Type B pancreatic cell (in vitro differentiated cells): ENCODE measurements at regions not wholly inside any gene's neighbourhood (a gene's known extent, or its start where the extent isn't known, plus 50 kb on each side); places are given as distances from the start of the nearest gene placed in this dataset.
A peak's percentile ranks its signal among the peaks of the same experiment; 100 is the strongest.

Experiments
- DNase-seq: peaks from one replicate; pipeline ENCODE4 v3.0.0; 2021; ENCODE audit warnings: mixed read lengths; ENCODE audit not compliant: unreplicated experiment; ENCODE audit errors: extremely low spot score
- H3K27ac Mint-ChIP-seq: 2 replicates; pipeline ENCODE4 v1.8.0; 2021; ENCODE audit warnings: mild to moderate bottlenecking, mixed read lengths
- H3K27me3 Mint-ChIP-seq: 2 replicates; pipeline ENCODE4 v1.8.0; 2021; ENCODE audit warnings: mixed read lengths
- H3K36me3 Mint-ChIP-seq: 2 replicates; pipeline ENCODE4 v1.8.0; 2021; ENCODE audit warnings: mixed read lengths
- H3K4me1 Mint-ChIP-seq: one replicate; pipeline ENCODE4 v1.8.0; 2021; ENCODE audit warnings: mixed read lengths; ENCODE audit not compliant: unreplicated experiment
- H3K4me3 Mint-ChIP-seq: 2 replicates; pipeline ENCODE4 v1.8.0; 2021; ENCODE audit warnings: mild to moderate bottlenecking, mixed read lengths
- H3K9me3 Mint-ChIP-seq: 2 replicates; pipeline ENCODE4 v1.8.0; 2021; ENCODE audit warnings: mixed read lengths
- CTCF ChIP-seq: fragments of 200-600 bp; sonication (generic); conservative IDR thresholded peaks from 2 replicates; pipeline ENCODE4 v1.5.0; 2021; ENCODE audit warnings: antibody characterized with exemption, mild to moderate bottlenecking

- no peak for DNase-seq
- Mint-ChIP-seq H3K36me3 (no peaks in the 10 kb centered on the region), H3K27me3 (peaks cover 7% of the 10 kb centered on the region), H3K4me1 (no peaks in the 10 kb centered on the region), H3K4me3 (no peak overlapping the region), H3K27ac (no peak overlapping the region), H3K9me3 (no peaks in the 10 kb centered on the region)
- TF ChIP-seq CTCF, result no peak
Observed at GRCh38 chr7:156494960-156495359, 145.6 kb upstream of the RNF32 start.

DNA sequence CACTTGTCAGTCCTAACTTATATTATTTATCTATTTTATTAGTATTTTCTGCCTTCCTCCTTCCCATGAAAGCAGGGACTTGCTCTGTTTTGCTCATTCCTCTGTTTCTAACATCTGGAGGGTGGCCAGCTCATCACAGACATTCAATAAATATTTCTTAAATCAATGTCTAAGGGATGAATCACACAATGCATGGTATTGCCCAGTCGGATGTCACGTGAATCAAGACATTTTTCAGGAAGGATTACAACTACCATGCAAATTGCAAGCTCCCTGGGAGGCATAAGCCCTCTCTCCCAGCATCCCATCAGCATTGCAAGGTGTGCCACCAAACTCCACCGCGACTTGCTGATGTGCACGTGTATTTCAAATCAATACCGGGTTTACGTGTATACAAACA, 146.6 kb upstream of the RNF32 start:
- no peak for TF ChIP-seq CTCF
- H3K27me3 Mint-ChIP-seq, result peaks cover 7% of the 10 kb centered on the region
- no peaks in the 10 kb centered on the region for H3K9me3 Mint-ChIP-seq
- H3K4me3 Mint-ChIP-seq, result no peak overlapping the region
- DNase-seq, result peak; percentile 39
- H3K36me3 Mint-ChIP-seq, result no peaks in the 10 kb centered on the region
- H3K27ac Mint-ChIP-seq, result no peak overlapping the region
- no peaks in the 10 kb centered on the region for H3K4me1 Mint-ChIP-seq

- Mint-ChIP-seq H3K36me3 (no peaks in the 10 kb centered on the region), H3K27ac (no peak overlapping the region), H3K4me1 (no peaks in the 10 kb centered on the region), H3K4me3 (no peak overlapping the region), H3K9me3 (no peaks in the 10 kb centered on the region), H3K27me3 (peaks cover 7% of the 10 kb centered on the region)
- no peak for DNase-seq
- TF ChIP-seq CTCF, result no peak
Observed at GRCh38 chr7:156492170-156492569, 148.4 kb upstream of the RNF32 start.

DNA sequence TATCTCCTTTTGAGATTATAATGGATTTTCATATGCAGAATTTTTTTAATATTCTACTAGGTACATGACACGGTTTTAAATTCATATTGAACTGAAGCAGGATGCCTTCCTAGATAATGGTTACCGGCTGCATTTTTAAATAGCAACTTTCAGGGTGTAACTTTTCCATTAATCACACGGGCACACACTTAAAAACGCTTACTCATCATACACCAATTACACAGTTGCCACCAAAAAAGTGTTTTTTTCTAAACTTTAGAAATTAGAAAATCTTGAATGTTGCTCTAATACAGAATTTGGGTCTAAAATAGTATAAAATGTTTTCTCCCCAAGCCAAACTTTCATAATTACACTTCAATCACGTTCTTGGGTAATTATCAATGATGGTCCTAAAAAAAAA, 149.1 kb upstream of the RNF32 start:
- H3K4me3 Mint-ChIP-seq, result no peak overlapping the region
- H3K27me3 Mint-ChIP-seq, result peaks cover 7% of the 10 kb centered on the region
- no peaks in the 10 kb centered on the region for H3K36me3 Mint-ChIP-seq
- no peak for DNase-seq
- no peak overlapping the region for H3K27ac Mint-ChIP-seq
- no peaks in the 10 kb centered on the region for H3K9me3 Mint-ChIP-seq
- no peak for TF ChIP-seq CTCF
- no peaks in the 10 kb centered on the region for H3K4me1 Mint-ChIP-seq

DNA sequence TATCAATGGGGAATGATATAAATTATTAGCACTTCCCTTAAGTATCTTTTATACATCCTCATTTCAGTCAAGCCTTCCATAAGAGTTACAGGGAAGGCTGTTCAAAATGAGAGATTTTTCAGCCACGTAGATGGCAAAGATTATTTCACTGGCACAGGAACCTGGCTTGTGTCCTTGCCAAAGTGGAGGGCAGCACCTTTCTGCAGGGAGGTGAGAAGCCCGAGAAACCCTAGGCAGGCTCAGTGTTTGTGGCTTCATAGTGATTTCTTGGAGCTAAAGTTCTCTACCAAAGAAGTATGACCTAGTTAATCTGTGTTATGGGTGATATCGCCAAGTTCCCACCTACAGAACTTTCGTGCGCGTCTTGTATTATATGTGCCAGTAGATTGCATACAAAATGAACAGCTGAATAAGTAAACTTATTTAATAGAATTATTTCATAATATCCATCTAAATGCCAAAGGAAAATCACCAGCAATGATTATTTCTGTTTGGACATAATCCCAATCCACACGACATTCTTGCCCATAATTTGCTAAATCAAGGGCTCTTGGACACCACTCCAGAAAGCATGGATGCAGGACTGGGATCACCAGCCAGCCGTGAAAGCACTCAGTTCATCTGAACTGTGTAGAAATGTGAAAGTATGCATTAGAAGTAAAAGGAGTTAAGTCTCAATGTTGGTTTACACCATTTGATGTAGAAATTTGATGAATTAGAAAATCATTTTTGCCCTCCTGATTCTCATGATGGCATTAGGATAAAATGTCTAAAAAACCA, 150.4 kb upstream of the RNF32 start:
- Mint-ChIP-seq H3K36me3 (no peaks in the 10 kb centered on the region), H3K27ac (no peak overlapping the region), H3K27me3 (peaks cover 4% of the 10 kb centered on the region), H3K4me3 (no peak overlapping the region), H3K9me3 (no peaks in the 10 kb centered on the region), H3K4me1 (no peaks in the 10 kb centered on the region)
- no peak for TF ChIP-seq CTCF
- DNase-seq, result no peak
